GM12865 (cell line): ENCODE measurements at regions not wholly inside any gene's neighbourhood (a gene's known extent, or its start where the extent isn't known, plus 50 kb on each side); places are given as distances from the start of the nearest gene placed in this dataset.

Experiments used
- DNase-seq: peaks from one replicate; pipeline ENCODE4 v3.0.0; 2010; ENCODE audit warnings: low read depth
- H3K4me3 ChIP-seq: 2 replicates; pipeline ENCODE4 v1.5.1; 2011; ENCODE audit warnings: mild to moderate bottlenecking, low read depth, low read length, control low read depth
- TF ChIP-seq, protein P1 (sequence below): IDR thresholded peaks from 2 replicates; pipeline ENCODE4 v1.5.1; 2011; ENCODE audit warnings: low read length, control low read depth, low read depth, inconsistent platforms; ENCODE audit not compliant: insufficient read depth; ENCODE audit errors: missing control alignments

DNA sequence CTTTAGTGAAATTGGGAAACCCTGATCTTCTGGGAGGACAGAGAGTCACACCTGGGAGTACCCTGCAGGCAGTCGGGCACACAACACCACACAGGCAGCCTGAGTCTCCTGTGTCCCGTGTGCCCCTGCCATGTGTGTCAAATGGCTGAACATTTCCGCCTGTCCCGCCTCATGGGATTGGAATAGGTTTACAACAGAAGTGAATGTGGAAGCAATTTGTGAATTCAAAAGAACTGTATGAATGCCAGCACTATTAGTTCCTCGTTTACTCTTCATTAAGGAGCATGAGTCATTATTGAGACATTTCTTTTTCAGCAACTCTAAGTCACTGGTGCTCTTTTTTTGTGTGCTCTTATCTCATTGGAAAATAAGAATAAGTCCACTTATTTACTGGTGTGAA, 226.5 kb downstream of the PMP22 start:
- TF ChIP-seq, protein P1, sequence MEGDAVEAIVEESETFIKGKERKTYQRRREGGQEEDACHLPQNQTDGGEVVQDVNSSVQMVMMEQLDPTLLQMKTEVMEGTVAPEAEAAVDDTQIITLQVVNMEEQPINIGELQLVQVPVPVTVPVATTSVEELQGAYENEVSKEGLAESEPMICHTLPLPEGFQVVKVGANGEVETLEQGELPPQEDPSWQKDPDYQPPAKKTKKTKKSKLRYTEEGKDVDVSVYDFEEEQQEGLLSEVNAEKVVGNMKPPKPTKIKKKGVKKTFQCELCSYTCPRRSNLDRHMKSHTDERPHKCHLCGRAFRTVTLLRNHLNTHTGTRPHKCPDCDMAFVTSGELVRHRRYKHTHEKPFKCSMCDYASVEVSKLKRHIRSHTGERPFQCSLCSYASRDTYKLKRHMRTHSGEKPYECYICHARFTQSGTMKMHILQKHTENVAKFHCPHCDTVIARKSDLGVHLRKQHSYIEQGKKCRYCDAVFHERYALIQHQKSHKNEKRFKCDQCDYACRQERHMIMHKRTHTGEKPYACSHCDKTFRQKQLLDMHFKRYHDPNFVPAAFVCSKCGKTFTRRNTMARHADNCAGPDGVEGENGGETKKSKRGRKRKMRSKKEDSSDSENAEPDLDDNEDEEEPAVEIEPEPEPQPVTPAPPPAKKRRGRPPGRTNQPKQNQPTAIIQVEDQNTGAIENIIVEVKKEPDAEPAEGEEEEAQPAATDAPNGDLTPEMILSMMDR: no peak
- H3K4me3 ChIP-seq: no peak overlapping the region
- no peak for DNase-seq

GRCh38 chr17:15036238-15036637, 228.9 kb downstream of the PMP22 start:
- TF ChIP-seq, protein P1: no peak
- H3K4me3 ChIP-seq: no peak overlapping the region
- DNase-seq: no peak

DNA sequence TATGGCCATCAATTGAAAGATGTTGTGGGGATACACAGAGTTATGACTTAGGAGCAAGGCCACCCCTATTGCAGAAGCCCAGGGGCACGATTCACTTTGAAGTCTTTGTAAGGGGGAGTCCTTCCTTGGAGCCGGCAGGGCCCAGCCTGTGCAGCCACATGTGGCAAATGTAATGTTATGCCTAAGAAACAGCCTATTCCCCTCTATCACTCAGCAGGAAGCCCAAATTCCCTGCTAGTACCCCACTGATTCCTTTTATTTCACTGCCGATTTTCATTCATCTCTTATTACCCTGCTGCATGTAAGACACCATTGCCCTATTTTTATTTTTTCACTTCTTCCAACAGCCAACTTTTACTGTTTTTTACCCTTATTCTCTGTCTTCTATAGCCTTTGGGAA, 233.2 kb downstream of the PMP22 start:
- H3K4me3 ChIP-seq: no peak overlapping the region
- no peak for DNase-seq

GRCh38 chr17:15029469-15029868, 235.7 kb downstream of the PMP22 start:
- DNase-seq: no peak
- no peak overlapping the region for H3K4me3 ChIP-seq
- TF ChIP-seq, protein P1: no peak

More for the DNA sequence above, 233.2 kb downstream of the PMP22 start:
- TF ChIP-seq, protein P1: no peak

DNA sequence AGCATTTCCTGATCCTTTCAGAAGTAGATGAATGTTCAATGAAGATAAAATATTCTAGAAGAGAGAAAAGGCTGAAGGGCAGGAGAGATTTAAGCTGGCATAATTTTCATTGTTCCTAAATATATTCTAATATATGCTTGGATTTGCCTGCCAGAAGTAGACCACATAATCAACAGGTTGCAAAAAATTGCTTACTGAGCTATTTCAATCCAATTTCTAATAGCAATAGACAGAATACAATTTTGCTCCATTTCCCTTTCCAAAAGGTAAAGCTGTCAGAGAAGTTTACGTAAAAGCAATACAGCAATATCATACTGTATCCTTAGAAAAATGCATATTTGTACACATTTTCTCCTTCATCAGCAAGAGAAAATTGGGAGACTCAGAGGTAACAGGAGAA, 237.3 kb downstream of the PMP22 start:
- TF ChIP-seq, protein P1: no peak
- no peak for DNase-seq
- H3K4me3 ChIP-seq: no peak overlapping the region

GRCh38 chr17:15026088-15026487, 239.0 kb downstream of the PMP22 start:
- DNase-seq: no peak
- H3K4me3 ChIP-seq: no peak overlapping the region
- TF ChIP-seq, protein P1: no peak

DNA sequence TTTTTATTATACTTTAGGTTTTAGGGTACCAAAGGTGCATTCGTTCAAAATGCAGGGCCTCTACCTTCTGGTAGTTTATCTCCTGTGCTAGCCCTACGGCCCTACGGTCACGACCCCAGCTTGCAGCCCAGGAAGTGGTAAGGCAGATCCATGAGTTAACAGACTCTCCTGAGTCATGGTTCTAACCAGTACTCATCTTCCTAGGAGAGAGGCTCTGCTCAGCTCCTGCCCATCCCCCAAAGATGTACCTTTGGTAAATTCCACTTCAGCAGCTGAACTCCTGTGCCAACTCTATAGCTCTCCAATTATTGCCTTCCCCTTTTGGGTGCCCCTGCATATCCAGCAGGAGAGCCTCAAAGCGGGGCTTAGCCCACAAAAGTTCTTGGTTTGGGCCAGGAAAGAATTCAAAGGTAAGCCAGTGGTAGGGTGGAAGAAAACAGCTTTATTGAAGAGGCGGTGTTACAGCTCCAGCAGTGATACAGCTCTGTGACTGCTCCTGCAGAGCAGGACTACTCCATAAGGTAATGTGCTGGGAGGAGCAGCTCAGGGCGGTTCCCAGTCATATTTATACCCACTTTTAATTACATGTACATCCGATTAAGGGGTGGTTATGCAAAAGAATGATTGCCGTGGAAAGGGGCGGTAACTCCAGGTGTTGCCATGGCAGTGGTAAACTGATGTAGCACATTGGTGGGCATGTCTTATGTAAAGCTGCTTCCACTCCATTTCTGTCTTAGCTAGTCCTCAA, 241.4 kb downstream of the PMP22 start:
- no peak overlapping the region for H3K4me3 ChIP-seq
- no peak for DNase-seq
- TF ChIP-seq, protein P1: no peak
